ENCODE measurements at regions not wholly inside any gene's neighbourhood (a gene's known extent, or its start where the extent isn't known, plus 50 kb on each side); places are given as distances from the start of the nearest gene placed in this dataset.

- TF ChIP-seq CTCF (conservative IDR thresholded peaks at IDR 0.05 in 1 of 2, IDR thresholded peaks at IDR 0.05 in 1 of 2; ENCODE audit: extremely low read depth in 1 of 2, insufficient read depth in 1 of 2, low read depth in 1 of 2, low read length in 2 of 2), result no peak
- no peak for TF ChIP-seq EZH2 (IDR thresholded peaks at IDR 0.05; ENCODE audit: borderline replicate concordance, low read length)
These were observed 452.6 kb upstream of the ZMIZ1 start for GRCh38 chr10:78616125-78616695.

Data from mammary epithelial cell (primary cell).